Breast epithelium (tissue), 4 donors: ENCODE measurements at regions not wholly inside any gene's neighbourhood (a gene's known extent, or its start where the extent isn't known, plus 50 kb on each side); places are given as distances from the start of the nearest gene placed in this dataset.
"Not testable (repeated sequence)": the region's sequence is repeated elsewhere in the genome, so short reads cannot be mapped to it uniquely, and the experiment has no call there.

Experiments used
- DNase-seq, 2 donors: peaks; one replicate each; pipeline ENCODE4 v3.0.0-alpha.2; 2019; ENCODE audit warnings: low spot score in 2 of 2
- H3K27ac ChIP-seq, 2 donors: fragments of 200-600 bp; sonication (generic) in 1 of 2; one replicate each; pipeline ENCODE4 v1.5.1; 2016 to 2019; ENCODE audit warnings: mild to moderate bottlenecking in 1 of 2
- H3K27me3 ChIP-seq, 2 donors: fragments of 200-600 bp; sonication (generic) in 1 of 2; one replicate each; pipeline versions ENCODE4 v1.5.1 to v1.6.0; 2017 to 2019; ENCODE audit warnings: control low read depth in 1 of 2, mild to moderate bottlenecking in 1 of 2
- H3K36me3 ChIP-seq: fragments of 200-600 bp; one replicate; pipeline ENCODE4 v1.5.1; 2019
- H3K4me1 ChIP-seq, 2 donors: fragments of 200-600 bp; sonication (generic); one replicate each; pipeline ENCODE4 v1.5.1; 2016 to 2019; ENCODE audit warnings: control low read depth in 1 of 2
- H3K4me3 ChIP-seq, 3 donors: fragments of 200-600 bp; sonication (generic); 1 replicate in 2 of 3; 2 replicates in 1 of 3; pipeline ENCODE4 v1.5.1; 2016 to 2019; ENCODE audit warnings: mild to moderate bottlenecking in 3 of 3, moderate library complexity in 2 of 3
- H3K9me3 ChIP-seq, 2 donors: fragments of 200-600 bp; sonication (generic) in 1 of 2; one replicate each; pipeline ENCODE4 v1.5.1; 2016 to 2019; ENCODE audit warnings: control low read depth in 1 of 2
- CTCF ChIP-seq, 3 donors: fragments of 450-650 bp; IDR thresholded peaks; one replicate each; pipeline ENCODE4 v1.5.1; 2016 to 2017; ENCODE audit warnings: antibody characterized with exemption in 3 of 3, mild to moderate bottlenecking in 3 of 3, moderate library complexity in 3 of 3
- POLR2A ChIP-seq: fragments of 450-650 bp; IDR thresholded peaks from one replicate; pipeline ENCODE4 v1.6.1; 2016; ENCODE audit warnings: antibody characterized with exemption, mild to moderate bottlenecking, moderate library complexity
- POLR2AphosphoS5 ChIP-seq, 3 donors: sonication (generic); formaldehyde crosslinking; IDR thresholded peaks; one replicate each; pipeline ENCODE4 v1.6.1; 2017; ENCODE audit warnings: antibody characterized with exemption in 3 of 3
- intact Hi-C: fragments of 100-400 bp; cut with DNase I; formaldehyde crosslinking; loops from one replicate; pipeline ENCODE4 v1.15.1; 2023; ENCODE audit warnings: low total_unique reads

- Histone ChIP-seq H3K4me3 (no peak overlapping the region), H3K27me3 (no peaks in the 10 kb centered on the region), H3K27ac (no peak overlapping the region), H3K36me3 (no peaks in the 10 kb centered on the region), H3K4me1 (no peaks in the 10 kb centered on the region), H3K9me3 (no peaks in the 10 kb centered on the region)
- no peak for DNase-seq
- TF ChIP-seq CTCF (IDR thresholded peaks at IDR 0.05), result no peak
- TF ChIP-seq POLR2A, result no peak
- TF ChIP-seq POLR2AphosphoS5 (IDR thresholded peaks at IDR 0.05), result no peak
- intact Hi-C loops, result no loop called here
Measured at GRCh38 chr9:104302775-104303174, 201.3 kb upstream of the OR13F1 start.

GRCh38 chr9:104304925-104305324 is 199.1 kb upstream of the OR13F1 start:
- intact Hi-C loops, result no loop called here
- no peaks in the 10 kb centered on the region for H3K4me1 ChIP-seq
- no peak overlapping the region for H3K27ac ChIP-seq
- no peaks in the 10 kb centered on the region for H3K27me3 ChIP-seq
- H3K36me3 ChIP-seq, result no peaks in the 10 kb centered on the region
- no peaks in the 10 kb centered on the region for H3K9me3 ChIP-seq
- H3K4me3 ChIP-seq, result no peak overlapping the region
- TF ChIP-seq CTCF (IDR thresholded peaks at IDR 0.05), result no peak
- TF ChIP-seq POLR2AphosphoS5 (IDR thresholded peaks at IDR 0.05), result no peak
- no peak for TF ChIP-seq POLR2A
- DNase-seq, result no peak

GRCh38 chr9:104313396-104314110 is 190.5 kb upstream of the OR13F1 start:
- Histone ChIP-seq H3K27me3 (no peaks in the 10 kb centered on the region), H3K4me3 (no peak overlapping the region), H3K27ac (no peak overlapping the region), H3K9me3 (peaks cover 0 to 7% of the 10 kb centered on the region in 2 donors), H3K36me3 (no peaks in the 10 kb centered on the region), H3K4me1 (no peaks in the 10 kb centered on the region)
- TF ChIP-seq POLR2AphosphoS5 (IDR thresholded peaks at IDR 0.05), result no peak
- TF ChIP-seq CTCF (IDR thresholded peaks at IDR 0.05), result no peak
- no peak for TF ChIP-seq POLR2A
- no peak for DNase-seq
- intact Hi-C loops, result no loop called here

GRCh38 chr9:104316201-104317009 is 187.7 kb upstream of the OR13F1 start:
- H3K4me1 ChIP-seq, intact Hi-C loops, H3K36me3 ChIP-seq, H3K27me3 ChIP-seq, H3K9me3 ChIP-seq, H3K4me3 ChIP-seq, DNase-seq, H3K27ac ChIP-seq: not testable (repeated sequence)

- no peaks in the 10 kb centered on the region for H3K36me3 ChIP-seq
- TF ChIP-seq CTCF (IDR thresholded peaks at IDR 0.05), result no peak
- TF ChIP-seq POLR2AphosphoS5 (IDR thresholded peaks at IDR 0.05), result no peak
- no peak for TF ChIP-seq POLR2A
- H3K27ac ChIP-seq, result no peak overlapping the region
- intact Hi-C loops, result no loop called here
- no peaks in the 10 kb centered on the region for H3K27me3 ChIP-seq
- no peaks in the 10 kb centered on the region for H3K4me1 ChIP-seq
- H3K4me3 ChIP-seq, result no peak overlapping the region
- no peak for DNase-seq
- peaks cover 0 to 7% of the 10 kb centered on the region in 2 donors for H3K9me3 ChIP-seq
Measured at GRCh38 chr9:104319198-104319597, 184.9 kb upstream of the OR13F1 start.
